GM06990 (cell line): ENCODE measurements at regions not wholly inside any gene's neighbourhood (a gene's known extent, or its start where the extent isn't known, plus 50 kb on each side); places are given as distances from the start of the nearest gene placed in this dataset.

Experiments used
- DNase-seq: peaks from one replicate; pipeline ENCODE4 v3.0.0-alpha.2; 2011; ENCODE audit not compliant: insufficient read length; ENCODE audit errors: extremely low read depth
- H3K27me3 ChIP-seq: replicated peaks from 2 replicates; pipeline ENCODE4 v1.6.0; 2011; ENCODE audit warnings: low read length; ENCODE audit not compliant: control insufficient read depth, insufficient read depth
- H3K36me3 ChIP-seq: 2 replicates; pipeline ENCODE4 v1.5.1; 2011; ENCODE audit warnings: low read length; ENCODE audit not compliant: control insufficient read depth, insufficient read depth
- H3K4me3 ChIP-seq: replicated peaks from 2 replicates; pipeline ENCODE4 v1.5.1; 2011; ENCODE audit warnings: low read depth, mild to moderate bottlenecking, control low read depth, low read length
- TF ChIP-seq, protein P1 (sequence below): IDR thresholded peaks from 2 replicates; pipeline ENCODE4 v1.5.1; 2011; ENCODE audit warnings: low read length, control low read depth, mild to moderate bottlenecking, inconsistent platforms; ENCODE audit not compliant: insufficient read depth, poor library complexity, severe bottlenecking

DNA sequence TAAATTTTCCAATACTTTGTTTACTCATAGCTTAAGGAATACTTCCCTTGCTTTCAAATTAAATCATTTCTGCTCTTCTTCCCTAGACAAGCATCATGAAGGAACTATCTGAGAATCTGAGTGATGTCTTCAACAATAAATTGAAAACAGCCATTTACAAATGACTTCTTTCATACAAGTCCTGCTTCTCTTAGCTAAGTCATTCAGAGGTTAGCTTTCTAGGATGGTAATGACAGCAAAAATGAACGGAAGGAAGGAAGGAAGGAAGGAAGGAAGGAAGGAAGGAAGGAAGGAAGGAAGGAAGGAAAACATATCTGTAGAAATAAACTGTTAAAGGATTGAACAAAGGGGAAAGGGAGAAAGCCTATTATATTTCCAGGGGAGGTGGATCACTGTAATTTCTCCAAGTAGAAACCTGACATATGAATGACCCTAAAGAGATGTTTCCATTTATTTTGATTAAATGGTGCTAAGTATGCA is 335.0 kb upstream of the KYNU start:
- no peak for DNase-seq
- no peak overlapping the region for H3K4me3 ChIP-seq
- no peaks in the 10 kb centered on the region for H3K27me3 ChIP-seq
- TF ChIP-seq, protein P1, sequence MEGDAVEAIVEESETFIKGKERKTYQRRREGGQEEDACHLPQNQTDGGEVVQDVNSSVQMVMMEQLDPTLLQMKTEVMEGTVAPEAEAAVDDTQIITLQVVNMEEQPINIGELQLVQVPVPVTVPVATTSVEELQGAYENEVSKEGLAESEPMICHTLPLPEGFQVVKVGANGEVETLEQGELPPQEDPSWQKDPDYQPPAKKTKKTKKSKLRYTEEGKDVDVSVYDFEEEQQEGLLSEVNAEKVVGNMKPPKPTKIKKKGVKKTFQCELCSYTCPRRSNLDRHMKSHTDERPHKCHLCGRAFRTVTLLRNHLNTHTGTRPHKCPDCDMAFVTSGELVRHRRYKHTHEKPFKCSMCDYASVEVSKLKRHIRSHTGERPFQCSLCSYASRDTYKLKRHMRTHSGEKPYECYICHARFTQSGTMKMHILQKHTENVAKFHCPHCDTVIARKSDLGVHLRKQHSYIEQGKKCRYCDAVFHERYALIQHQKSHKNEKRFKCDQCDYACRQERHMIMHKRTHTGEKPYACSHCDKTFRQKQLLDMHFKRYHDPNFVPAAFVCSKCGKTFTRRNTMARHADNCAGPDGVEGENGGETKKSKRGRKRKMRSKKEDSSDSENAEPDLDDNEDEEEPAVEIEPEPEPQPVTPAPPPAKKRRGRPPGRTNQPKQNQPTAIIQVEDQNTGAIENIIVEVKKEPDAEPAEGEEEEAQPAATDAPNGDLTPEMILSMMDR: no peak
- no peaks in the 10 kb centered on the region for H3K36me3 ChIP-seq

DNA sequence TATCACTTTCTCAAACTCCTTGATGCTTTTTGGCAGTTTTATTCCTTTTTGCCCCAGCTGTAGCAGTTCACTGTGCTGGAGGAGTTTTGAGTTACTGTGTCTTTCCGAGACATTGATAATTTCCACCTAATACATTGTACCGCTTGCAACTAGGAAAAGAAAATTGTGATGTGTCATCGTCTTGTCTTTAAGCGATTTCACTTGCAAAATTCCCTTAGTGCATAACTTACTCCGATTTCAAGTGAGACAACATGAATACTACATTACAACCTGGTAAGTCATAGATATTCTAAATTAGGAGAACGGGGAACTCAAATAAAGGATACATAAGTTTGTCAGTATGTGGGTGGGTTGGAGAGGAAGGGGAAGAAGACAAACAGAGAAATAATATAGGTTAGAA is 340.5 kb upstream of the KYNU start:
- TF ChIP-seq, protein P1: no peak
- Histone ChIP-seq H3K27me3 (no peaks in the 10 kb centered on the region), H3K36me3 (no peaks in the 10 kb centered on the region), H3K4me3 (no peak overlapping the region)
- no peak for DNase-seq

DNA sequence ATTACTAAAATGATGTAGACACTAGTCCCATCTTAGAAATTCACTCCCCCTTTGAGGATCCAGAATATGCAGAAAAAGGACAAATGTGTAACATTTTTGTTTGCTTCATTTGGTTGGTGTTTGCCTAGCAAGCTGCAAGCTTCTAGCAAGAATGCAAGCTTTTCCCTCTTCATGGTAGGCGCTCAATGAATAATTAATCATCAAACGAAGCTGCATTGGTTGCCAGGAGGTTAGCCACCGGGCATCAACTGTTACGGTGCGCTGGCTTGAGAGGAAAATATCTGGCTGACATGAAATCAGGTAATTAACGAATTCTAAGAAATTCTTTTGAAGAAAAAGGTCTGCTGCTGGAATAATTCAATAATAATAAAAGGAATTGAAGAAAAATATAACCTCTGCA is 341.0 kb upstream of the KYNU start:
- no peaks in the 10 kb centered on the region for H3K27me3 ChIP-seq
- no peak for DNase-seq
- H3K4me3 ChIP-seq: no peak overlapping the region
- no peaks in the 10 kb centered on the region for H3K36me3 ChIP-seq
- TF ChIP-seq, protein P1: no peak

DNA sequence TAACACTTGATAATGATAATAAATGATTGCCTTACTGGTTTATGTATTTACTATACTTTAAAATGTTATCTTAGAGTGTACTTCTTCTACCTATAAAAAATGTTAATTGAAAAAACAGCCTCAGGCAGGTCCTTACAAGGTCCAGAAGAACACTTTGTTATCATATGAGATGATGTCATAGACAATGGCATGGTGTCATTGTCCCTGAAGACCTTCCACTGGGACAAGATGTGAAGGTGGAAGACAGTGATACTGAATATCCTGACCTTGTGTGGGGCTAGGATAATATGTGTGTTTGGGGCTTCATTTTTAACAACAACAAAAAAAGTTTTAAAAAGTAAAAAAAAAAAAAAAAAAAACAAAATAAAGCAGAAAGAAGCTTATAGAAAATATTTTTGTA is 342.2 kb upstream of the KYNU start:
- Histone ChIP-seq H3K27me3 (no peaks in the 10 kb centered on the region), H3K36me3 (no peaks in the 10 kb centered on the region), H3K4me3 (no peak overlapping the region)
- no peak for DNase-seq
- TF ChIP-seq, protein P1: no peak

DNA sequence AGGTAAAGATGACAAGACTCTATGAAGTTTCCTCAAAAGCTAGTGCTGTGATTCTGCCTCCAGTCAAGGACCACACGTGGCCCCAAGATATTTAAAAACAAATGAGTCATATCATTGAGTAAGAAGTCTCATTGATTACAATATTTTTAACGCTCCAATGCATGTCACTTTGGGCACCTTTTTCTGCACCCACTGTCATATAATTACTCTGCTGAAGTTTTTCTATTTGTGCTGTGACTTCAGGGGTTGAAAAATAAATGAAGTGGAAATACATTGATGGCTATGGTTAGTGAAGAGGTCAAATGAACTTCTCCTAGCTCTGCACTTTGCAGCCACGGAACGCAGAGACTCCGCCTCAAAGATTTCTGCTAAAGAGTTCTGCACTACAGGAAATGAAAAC is 344.3 kb upstream of the KYNU start:
- H3K4me3 ChIP-seq: no peak overlapping the region

DNA sequence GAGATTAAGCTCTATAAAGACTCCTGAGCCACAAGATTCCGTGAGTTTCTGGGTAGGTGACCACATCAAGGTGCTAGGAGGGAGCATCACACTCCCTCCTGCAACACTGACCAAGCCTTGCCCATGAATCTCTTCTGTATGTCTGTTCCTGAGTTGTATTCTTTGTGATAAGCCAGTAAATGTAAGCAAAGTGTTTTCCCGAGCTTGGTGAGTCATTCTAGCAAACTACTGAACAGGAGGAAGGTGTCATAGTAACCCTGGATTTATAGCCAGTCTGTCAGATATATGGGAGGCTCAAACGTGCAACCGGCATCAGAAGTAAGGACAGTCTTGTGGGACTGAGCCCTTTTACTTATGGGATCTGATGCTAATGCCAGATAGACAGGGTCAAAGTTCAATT is 346.1 kb upstream of the KYNU start:
- Histone ChIP-seq H3K27me3 (no peaks in the 10 kb centered on the region), H3K36me3 (no peaks in the 10 kb centered on the region), H3K4me3 (no peak overlapping the region)
- TF ChIP-seq, protein P1: no peak
- DNase-seq: no peak

More for the DNA sequence above, 344.3 kb upstream of the KYNU start:
- no peak for DNase-seq
- no peaks in the 10 kb centered on the region for H3K36me3 ChIP-seq
- TF ChIP-seq, protein P1: no peak
- no peaks in the 10 kb centered on the region for H3K27me3 ChIP-seq
